ENCODE measurements at regions not wholly inside any gene's neighbourhood (a gene's known extent, or its start where the extent isn't known, plus 50 kb on each side); places are given as distances from the start of the nearest gene placed in this dataset.

- DNase-seq (ENCODE audit: low read depth), result no peak
- CTCF ChIA-PET, result no interaction called here
- no peak for TF ChIP-seq CTCF (IDR thresholded peaks at IDR 0.05; ENCODE audit: insufficient read depth, low read depth, low read length)
These were observed 395.8 kb upstream of the FBXO33 start for GRCh38 chr14:39827901-39828655.

GRCh38 chr14:39812532-39813320 lies 380.5 kb upstream of the FBXO33 start:
- CTCF ChIA-PET, result no interaction called here
- H3K4me3 ChIP-seq (ENCODE audit: low read depth, low read length), result no peak overlapping the region

More at GRCh38 chr14:39827901-39828655, 395.8 kb upstream of the FBXO33 start:
- Histone ChIP-seq H3K36me3 (ENCODE audit: control insufficient read depth, insufficient read depth, low read length) (no peaks in the 10 kb centered on the region), H3K4me3 (ENCODE audit: low read depth, low read length) (no peak overlapping the region), H3K27me3 (ENCODE audit: control insufficient read depth, insufficient read depth, low read length) (no peaks in the 10 kb centered on the region)
- POLR2A ChIA-PET, result no interaction called here

DNA sequence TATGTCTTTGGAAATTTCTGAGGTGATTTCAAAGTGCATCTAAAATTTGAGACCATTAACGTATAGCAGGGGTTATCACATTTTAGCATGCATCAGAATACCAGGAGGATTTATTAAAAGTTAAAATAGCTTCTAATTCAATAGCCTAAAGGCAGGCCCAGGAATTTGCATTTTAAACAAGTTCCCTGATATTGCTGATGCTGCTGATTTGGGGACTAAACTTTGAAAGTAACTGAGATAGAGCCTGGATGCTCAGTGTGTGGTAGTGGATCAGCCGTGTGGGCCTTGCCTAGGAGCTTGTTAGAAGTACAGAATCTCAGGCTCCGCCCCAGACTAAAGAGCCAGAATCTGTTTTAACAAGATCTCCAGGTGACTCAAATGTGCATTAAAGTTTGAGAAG lies 375.0 kb upstream of the FBXO33 start:
- H3K36me3 ChIP-seq (ENCODE audit: control insufficient read depth, insufficient read depth, low read length), result no peaks in the 10 kb centered on the region
- POLR2A ChIA-PET, result no interaction called here
- no peak for TF ChIP-seq CTCF (IDR thresholded peaks at IDR 0.05; ENCODE audit: insufficient read depth, low read depth, low read length)
- no peak overlapping the region for H3K4me3 ChIP-seq (ENCODE audit: low read depth, low read length)
- no peak for DNase-seq (ENCODE audit: low read depth)
- CTCF ChIA-PET, result no interaction called here
- H3K27me3 ChIP-seq (ENCODE audit: control insufficient read depth, insufficient read depth, low read length), result no peaks in the 10 kb centered on the region

More at GRCh38 chr14:39812532-39813320, 380.5 kb upstream of the FBXO33 start:
- Histone ChIP-seq H3K36me3 (ENCODE audit: control insufficient read depth, insufficient read depth, low read length) (no peaks in the 10 kb centered on the region), H3K27me3 (ENCODE audit: control insufficient read depth, insufficient read depth, low read length) (no peaks in the 10 kb centered on the region)
- DNase-seq (ENCODE audit: low read depth), result no peak
- no peak for TF ChIP-seq CTCF (IDR thresholded peaks at IDR 0.05; ENCODE audit: insufficient read depth, low read depth, low read length)
- POLR2A ChIA-PET, result no interaction called here

DNA sequence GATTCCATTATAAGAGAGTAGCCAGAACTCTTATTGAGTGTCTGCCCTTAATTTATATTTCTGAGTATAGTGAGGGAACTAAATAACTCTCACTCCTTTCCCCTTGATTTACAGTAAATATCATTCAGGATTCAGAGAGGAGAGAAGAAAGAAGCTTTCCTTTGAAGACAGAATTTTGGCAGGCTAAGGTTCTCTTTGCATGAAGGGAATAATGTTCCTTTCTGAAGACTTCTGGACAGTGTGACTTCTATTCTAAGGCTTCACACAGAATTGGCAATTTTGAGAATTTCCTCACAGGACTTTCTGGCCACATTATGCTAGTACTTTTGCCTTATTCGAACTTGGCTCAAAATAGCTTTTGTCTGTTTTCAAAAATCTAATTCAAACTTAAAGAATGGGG lies 352.2 kb upstream of the FBXO33 start:
- Histone ChIP-seq H3K4me3 (ENCODE audit: low read depth, low read length) (no peak overlapping the region), H3K27me3 (ENCODE audit: control insufficient read depth, insufficient read depth, low read length) (no peaks in the 10 kb centered on the region), H3K36me3 (ENCODE audit: control insufficient read depth, insufficient read depth, low read length) (no peaks in the 10 kb centered on the region)
- no peak for DNase-seq (ENCODE audit: low read depth)
- ChIA-PET CTCF (no interaction called here), POLR2A (no interaction called here)
- no peak for TF ChIP-seq CTCF (IDR thresholded peaks at IDR 0.05; ENCODE audit: insufficient read depth, low read depth, low read length)

GRCh38 chr14:39781466-39781865 lies 349.2 kb upstream of the FBXO33 start:
- Histone ChIP-seq H3K36me3 (ENCODE audit: control insufficient read depth, insufficient read depth, low read length) (no peaks in the 10 kb centered on the region), H3K27me3 (ENCODE audit: control insufficient read depth, insufficient read depth, low read length) (no peaks in the 10 kb centered on the region), H3K4me3 (ENCODE audit: low read depth, low read length) (no peak overlapping the region)
- ChIA-PET POLR2A (no interaction called here), CTCF (no interaction called here)
- no peak for DNase-seq (ENCODE audit: low read depth)
- TF ChIP-seq CTCF (IDR thresholded peaks at IDR 0.05; ENCODE audit: insufficient read depth, low read depth, low read length), result no peak
